NCI-H146 treated with DMSO at 0.1 percent for 48 hours (cell line): ENCODE measurements at regions not wholly inside any gene's neighbourhood (a gene's known extent, or its start where the extent isn't known, plus 50 kb on each side); places are given as distances from the start of the nearest gene placed in this dataset.

Source experiments
- DNase-seq: peaks from one replicate; lab custom pipeline; 2025; ENCODE audit not compliant: unreplicated experiment; lab: John Stamatoyannopoulos, UW

- DNase-seq, result peak; percentile 15
These were observed 378.4 kb downstream of the SPATA31D1 start for GRCh38 chr9:82367016-82367415.

GRCh38 chr9:82367929-82368328 lies 379.4 kb downstream of the SPATA31D1 start:
- no peak for DNase-seq

- no peak for DNase-seq
These were observed 380.8 kb downstream of the SPATA31D1 start for GRCh38 chr9:82369251-82369945.

- DNase-seq, result no peak
These were observed 386.5 kb downstream of the SPATA31D1 start for GRCh38 chr9:82375041-82375440.

GRCh38 chr9:82376677-82377232 lies 388.2 kb downstream of the SPATA31D1 start:
- DNase-seq, result no peak

GRCh38 chr9:82382887-82383616 lies 394.5 kb downstream of the SPATA31D1 start:
- no peak for DNase-seq

- DNase-seq, result no peak
These were observed 397.1 kb downstream of the SPATA31D1 start for GRCh38 chr9:82385633-82386032.

- DNase-seq, result no peak
These were observed 409.0 kb downstream of the SPATA31D1 start for GRCh38 chr9:82397534-82397933.

- DNase-seq, result no peak
These were observed 415.8 kb downstream of the SPATA31D1 start for GRCh38 chr9:82404196-82404870.

GRCh38 chr9:82404881-82405280 lies 416.3 kb downstream of the SPATA31D1 start:
- DNase-seq, result no peak

- peak; percentile 16 for DNase-seq
These were observed 418.0 kb downstream of the SPATA31D1 start for GRCh38 chr9:82406456-82407085.

GRCh38 chr9:82410306-82410705 lies 421.7 kb downstream of the SPATA31D1 start:
- no peak for DNase-seq

GRCh38 chr9:82410866-82411265 lies 422.3 kb downstream of the SPATA31D1 start:
- DNase-seq, result no peak

GRCh38 chr9:82412586-82413305 lies 424.2 kb downstream of the SPATA31D1 start:
- DNase-seq, result no peak

- no peak for DNase-seq
These were observed 428.9 kb downstream of the SPATA31D1 start for GRCh38 chr9:82417501-82417900.

- DNase-seq, result no peak
These were observed 429.8 kb downstream of the SPATA31D1 start for GRCh38 chr9:82418334-82418733.

GRCh38 chr9:82419696-82420486 lies 431.3 kb downstream of the SPATA31D1 start:
- no peak for DNase-seq

GRCh38 chr9:82421498-82421897 lies 432.9 kb downstream of the SPATA31D1 start:
- no peak for DNase-seq

GRCh38 chr9:82423700-82424099 lies 435.1 kb downstream of the SPATA31D1 start:
- DNase-seq, result no peak
